A673 (cell line): ENCODE measurements at regions not wholly inside any gene's neighbourhood (a gene's known extent, or its start where the extent isn't known, plus 50 kb on each side); places are given as distances from the start of the nearest gene placed in this dataset.

ENCODE experiments used
- BruUV-seq: library from RNA; stranded (reverse); fragments of 400-500 nt; replicated peaks from 2 replicates; lab custom pipeline; 2021; lab: Mats Ljungman, UMichigan
- CTCF ChIA-PET: fragments of 300-600 bp; sonication (Branson Sonifier 250); formaldehyde crosslinking; loops from one replicate; lab custom pipeline; 2022; ENCODE audit warnings: antibody characterized with exemption; lab: Charles Lee
- POLR2A ChIA-PET: fragments of 300-600 bp; sonication (Branson Sonifier 250); formaldehyde crosslinking; loops from one replicate; lab custom pipeline; 2022; ENCODE audit warnings: antibody characterized with exemption; ENCODE audit not compliant: low non-redundant PET; lab: Charles Lee
- DNase-seq: peaks from one replicate; pipeline ENCODE4 v3.0.0-alpha.2; 2015; ENCODE audit warnings: low spot score
- H3K27ac ChIP-seq: fragments of 200-600 bp; sonication (generic); 2 replicates; pipeline ENCODE4 v1.5.1; 2016; ENCODE audit warnings: mixed run types, low read depth, mild to moderate bottlenecking, mixed read lengths, antibody characterized with exemption, low read length; ENCODE audit not compliant: poor library complexity, severe bottlenecking
- H3K27me3 ChIP-seq: fragments of 200-600 bp; sonication (generic); replicated peaks from 2 replicates; pipeline ENCODE4 v1.6.1; 2017; ENCODE audit warnings: mixed run types, low read depth, mild to moderate bottlenecking, mixed read lengths, antibody characterized with exemption, low read length; ENCODE audit not compliant: insufficient read depth, poor library complexity
- H3K36me3 ChIP-seq: fragments of 200-600 bp; sonication (generic); 2 replicates; pipeline ENCODE4 v1.6.1; 2016; ENCODE audit warnings: mixed run types, mild to moderate bottlenecking, mixed read lengths, antibody characterized with exemption, low read length; ENCODE audit not compliant: insufficient read depth, poor library complexity, severe bottlenecking
- H3K4me1 ChIP-seq: fragments of 200-600 bp; sonication (generic); 2 replicates; pipeline ENCODE4 v1.6.1; 2017; ENCODE audit warnings: mixed run types, mild to moderate bottlenecking, mixed read lengths, antibody characterized with exemption, low read length; ENCODE audit not compliant: insufficient read depth, poor library complexity, severe bottlenecking
- H3K4me3 ChIP-seq: fragments of 200-600 bp; sonication (generic); 2 replicates; pipeline ENCODE4 v1.5.1; 2016; ENCODE audit warnings: low read depth, mixed run types, mild to moderate bottlenecking, mixed read lengths, low read length; ENCODE audit not compliant: poor library complexity, severe bottlenecking
- H3K9me3 ChIP-seq: fragments of 200-600 bp; sonication (generic); 2 replicates; pipeline ENCODE4 v1.6.1; 2016; ENCODE audit warnings: mixed run types, low read depth, mild to moderate bottlenecking, mixed read lengths, antibody characterized with exemption, low read length; ENCODE audit not compliant: poor library complexity, severe bottlenecking
- EZH2 ChIP-seq: fragments of 200-600 bp; sonication (generic); IDR thresholded peaks from 2 replicates; pipeline ENCODE4 v1.6.1; 2017; ENCODE audit warnings: borderline replicate concordance, low read depth, mild to moderate bottlenecking, mixed read lengths, antibody characterized with exemption, low read length; ENCODE audit not compliant: poor library complexity, severe bottlenecking
- intact Hi-C: fragments of 100-400 bp; cut with micrococcal nuclease; formaldehyde crosslinking; loops from one replicate; pipeline ENCODE4 v1.10.0; 2022; ENCODE audit not compliant: unreplicated experiment
- TF ChIP-seq, protein P1 (sequence below): fragments of 300-800, 200-600 bp; sonication (generic); conservative IDR thresholded peaks from 2 replicates; pipeline ENCODE4 v1.5.1; 2017; ENCODE audit warnings: low read depth, mild to moderate bottlenecking, antibody characterized with exemption, low read length, moderate library complexity, mixed read lengths

- DNase-seq = no peak
- Histone ChIP-seq H3K4me1 (no peaks in the 10 kb centered on the region), H3K27ac (no peak overlapping the region), H3K9me3 (no peaks in the 10 kb centered on the region), H3K4me3 (no peak overlapping the region), H3K36me3 (no peaks in the 10 kb centered on the region), H3K27me3 (no peaks in the 10 kb centered on the region)
- CTCF ChIA-PET = no interaction called here
- intact Hi-C loops = no loop called here
- TF ChIP-seq, protein P1, sequence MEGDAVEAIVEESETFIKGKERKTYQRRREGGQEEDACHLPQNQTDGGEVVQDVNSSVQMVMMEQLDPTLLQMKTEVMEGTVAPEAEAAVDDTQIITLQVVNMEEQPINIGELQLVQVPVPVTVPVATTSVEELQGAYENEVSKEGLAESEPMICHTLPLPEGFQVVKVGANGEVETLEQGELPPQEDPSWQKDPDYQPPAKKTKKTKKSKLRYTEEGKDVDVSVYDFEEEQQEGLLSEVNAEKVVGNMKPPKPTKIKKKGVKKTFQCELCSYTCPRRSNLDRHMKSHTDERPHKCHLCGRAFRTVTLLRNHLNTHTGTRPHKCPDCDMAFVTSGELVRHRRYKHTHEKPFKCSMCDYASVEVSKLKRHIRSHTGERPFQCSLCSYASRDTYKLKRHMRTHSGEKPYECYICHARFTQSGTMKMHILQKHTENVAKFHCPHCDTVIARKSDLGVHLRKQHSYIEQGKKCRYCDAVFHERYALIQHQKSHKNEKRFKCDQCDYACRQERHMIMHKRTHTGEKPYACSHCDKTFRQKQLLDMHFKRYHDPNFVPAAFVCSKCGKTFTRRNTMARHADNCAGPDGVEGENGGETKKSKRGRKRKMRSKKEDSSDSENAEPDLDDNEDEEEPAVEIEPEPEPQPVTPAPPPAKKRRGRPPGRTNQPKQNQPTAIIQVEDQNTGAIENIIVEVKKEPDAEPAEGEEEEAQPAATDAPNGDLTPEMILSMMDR = no peak
- TF ChIP-seq EZH2 = no peak
- POLR2A ChIA-PET = no interaction called here
- no TSS peak for BruUV-seq
These were observed 186.5 kb upstream of the SLITRK3 start for GRCh38 chr3:165382672-165383071.

- no peak overlapping the region for H3K27ac ChIP-seq
- no TSS peak for BruUV-seq
- ChIA-PET POLR2A (no interaction called here), CTCF (no interaction called here)
- H3K4me3 ChIP-seq = no peak overlapping the region
- no peak for DNase-seq
- intact Hi-C loops = no loop called here
- no peaks in the 10 kb centered on the region for H3K4me1 ChIP-seq
- no peak for TF ChIP-seq EZH2
- TF ChIP-seq, protein P1 = no peak
- no peaks in the 10 kb centered on the region for H3K9me3 ChIP-seq
- no peaks in the 10 kb centered on the region for H3K36me3 ChIP-seq
- no peaks in the 10 kb centered on the region for H3K27me3 ChIP-seq
These were observed 182.6 kb upstream of the SLITRK3 start for GRCh38 chr3:165378761-165379160.

DNA sequence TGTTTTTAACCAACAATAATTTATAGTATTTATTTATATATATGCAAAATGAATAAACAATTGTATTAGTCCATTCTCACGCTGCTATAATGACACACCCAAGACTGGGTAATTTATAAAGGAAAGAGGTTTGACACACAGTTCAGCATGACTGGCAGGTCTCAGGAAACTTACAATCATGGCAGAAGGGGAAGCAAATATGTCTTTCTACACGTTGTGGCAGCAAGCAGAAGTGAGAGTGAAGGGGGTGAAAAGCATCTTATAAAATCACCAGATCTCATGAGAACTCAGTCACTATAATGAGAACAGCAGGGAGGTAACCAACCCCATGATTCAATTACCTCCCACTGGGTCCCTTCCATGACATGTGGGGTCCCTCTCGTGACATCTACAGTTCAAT, 162.8 kb upstream of the SLITRK3 start:
- Histone ChIP-seq H3K27me3 (no peaks in the 10 kb centered on the region), H3K36me3 (no peaks in the 10 kb centered on the region), H3K27ac (no peak overlapping the region), H3K4me1 (no peaks in the 10 kb centered on the region), H3K4me3 (no peak overlapping the region), H3K9me3 (no peaks in the 10 kb centered on the region)
- no TSS peak for BruUV-seq
- no peak for DNase-seq
- intact Hi-C loops = no loop called here
- TF ChIP-seq, protein P1 = no peak
- TF ChIP-seq EZH2 = no peak
- ChIA-PET POLR2A (no interaction called here), CTCF (no interaction called here)
